GM12872 (cell line): ENCODE measurements at regions not wholly inside any gene's neighbourhood (a gene's known extent, or its start where the extent isn't known, plus 50 kb on each side); places are given as distances from the start of the nearest gene placed in this dataset.

Source experiments
- CTCF ChIP-seq: IDR thresholded peaks from 3 replicates; pipeline ENCODE4 v1.5.1; 2011; ENCODE audit warnings: low read depth, mild to moderate bottlenecking, low read length, moderate library complexity; ENCODE audit not compliant: insufficient read depth

GRCh38 chr10:130438861-130439260 lies 302.7 kb downstream of the GLRX3 start:
- no peak for TF ChIP-seq CTCF

- TF ChIP-seq CTCF, result no peak
These were observed 303.6 kb downstream of the GLRX3 start for GRCh38 chr10:130439766-130440165.

- TF ChIP-seq CTCF, result no peak
These were observed 304.3 kb downstream of the GLRX3 start for GRCh38 chr10:130440494-130440893.

- no peak for TF ChIP-seq CTCF
These were observed 304.8 kb downstream of the GLRX3 start for GRCh38 chr10:130440971-130441370.

- no peak for TF ChIP-seq CTCF
These were observed 306.9 kb downstream of the GLRX3 start for GRCh38 chr10:130443066-130443465.

- TF ChIP-seq CTCF, result no peak
These were observed 317.0 kb downstream of the GLRX3 start for GRCh38 chr10:130453036-130453720.

GRCh38 chr10:130453721-130454542 lies 317.7 kb downstream of the GLRX3 start:
- TF ChIP-seq CTCF, result no peak
